ENCODE measurements at regions not wholly inside any gene's neighbourhood (a gene's known extent, or its start where the extent isn't known, plus 50 kb on each side); places are given as distances from the start of the nearest gene placed in this dataset.

DNA sequence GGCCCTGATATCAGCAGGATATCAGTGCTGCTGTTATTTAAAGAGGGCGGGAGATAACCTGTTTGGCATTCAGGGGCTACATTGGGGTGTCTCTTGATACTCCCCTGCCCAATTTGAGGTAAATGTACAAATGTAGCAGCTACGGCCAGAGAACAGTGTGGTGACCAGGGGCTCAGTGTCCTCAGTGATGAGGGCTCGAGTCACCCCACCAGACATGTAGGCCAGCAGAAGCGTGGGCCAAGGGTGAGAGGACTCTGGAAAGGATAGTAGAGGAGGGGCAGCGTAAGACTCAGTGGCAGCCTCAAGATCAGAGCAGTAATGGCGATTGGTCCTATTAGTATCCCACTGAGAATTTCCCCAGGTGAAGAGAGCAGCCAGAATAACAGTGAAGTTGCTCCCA is 108.4 kb downstream of the XCL2 start:
- DNase-seq (ENCODE audit: low read depth): no peak
- TF ChIP-seq, protein P1, sequence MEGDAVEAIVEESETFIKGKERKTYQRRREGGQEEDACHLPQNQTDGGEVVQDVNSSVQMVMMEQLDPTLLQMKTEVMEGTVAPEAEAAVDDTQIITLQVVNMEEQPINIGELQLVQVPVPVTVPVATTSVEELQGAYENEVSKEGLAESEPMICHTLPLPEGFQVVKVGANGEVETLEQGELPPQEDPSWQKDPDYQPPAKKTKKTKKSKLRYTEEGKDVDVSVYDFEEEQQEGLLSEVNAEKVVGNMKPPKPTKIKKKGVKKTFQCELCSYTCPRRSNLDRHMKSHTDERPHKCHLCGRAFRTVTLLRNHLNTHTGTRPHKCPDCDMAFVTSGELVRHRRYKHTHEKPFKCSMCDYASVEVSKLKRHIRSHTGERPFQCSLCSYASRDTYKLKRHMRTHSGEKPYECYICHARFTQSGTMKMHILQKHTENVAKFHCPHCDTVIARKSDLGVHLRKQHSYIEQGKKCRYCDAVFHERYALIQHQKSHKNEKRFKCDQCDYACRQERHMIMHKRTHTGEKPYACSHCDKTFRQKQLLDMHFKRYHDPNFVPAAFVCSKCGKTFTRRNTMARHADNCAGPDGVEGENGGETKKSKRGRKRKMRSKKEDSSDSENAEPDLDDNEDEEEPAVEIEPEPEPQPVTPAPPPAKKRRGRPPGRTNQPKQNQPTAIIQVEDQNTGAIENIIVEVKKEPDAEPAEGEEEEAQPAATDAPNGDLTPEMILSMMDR (IDR thresholded peaks at IDR 0.05; ENCODE audit: insufficient read depth, low read length, poor library complexity, severe bottlenecking): no peak
- no peaks in the 10 kb centered on the region for H3K27me3 ChIP-seq (ENCODE audit: control insufficient read depth, insufficient read depth, low read length)
- H3K4me3 ChIP-seq (ENCODE audit: low read depth, low read length): no peak overlapping the region
- no peaks in the 10 kb centered on the region for H3K36me3 ChIP-seq (ENCODE audit: control insufficient read depth, insufficient read depth, low read length)

DNA sequence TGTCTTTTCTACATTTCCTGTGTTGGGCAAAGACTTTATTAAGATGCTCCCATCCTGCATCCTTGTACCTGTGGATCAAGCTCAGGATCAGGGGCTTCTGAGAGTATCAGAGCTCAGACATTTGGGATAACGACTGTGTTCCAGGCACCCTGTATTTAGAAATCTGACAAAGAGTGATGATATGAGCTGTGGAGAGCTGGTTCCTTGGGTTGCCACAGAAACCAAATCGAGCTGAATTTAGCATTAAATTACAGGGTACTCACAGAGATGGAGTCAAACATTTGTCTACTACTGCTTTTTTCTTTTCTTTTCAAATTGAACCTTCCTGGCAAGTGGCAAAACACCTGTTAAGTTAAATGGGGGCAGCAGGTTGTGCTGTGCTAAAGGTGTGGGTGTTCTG is 110.6 kb downstream of the XCL2 start:
- no peak overlapping the region for H3K4me3 ChIP-seq (ENCODE audit: low read depth, low read length)
- H3K27me3 ChIP-seq (ENCODE audit: control insufficient read depth, insufficient read depth, low read length): no peaks in the 10 kb centered on the region
- H3K36me3 ChIP-seq (ENCODE audit: control insufficient read depth, insufficient read depth, low read length): no peaks in the 10 kb centered on the region
- TF ChIP-seq, protein P1 (IDR thresholded peaks at IDR 0.05; ENCODE audit: insufficient read depth, low read length, poor library complexity, severe bottlenecking): no peak
- no peak for DNase-seq (ENCODE audit: low read depth)

DNA sequence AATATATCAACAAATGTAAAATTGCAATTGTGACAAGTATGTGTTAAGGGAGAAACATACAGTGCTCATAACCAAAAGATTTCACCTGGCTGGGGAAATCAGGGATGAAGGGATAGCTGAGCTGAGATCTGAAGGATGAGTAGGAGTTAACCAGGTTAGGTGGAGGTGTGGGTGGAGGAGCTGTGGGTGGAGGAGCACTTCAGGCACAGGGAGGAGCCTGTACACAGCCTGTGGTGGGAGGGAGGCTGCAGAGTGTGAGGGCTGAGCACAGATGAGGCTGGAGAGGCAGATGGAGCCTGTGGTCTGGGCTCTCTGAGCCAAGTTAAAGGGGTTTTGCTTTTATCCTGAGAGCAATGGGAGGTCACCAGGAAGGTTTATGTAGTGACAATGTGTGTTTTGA is 111.9 kb downstream of the XCL2 start:
- TF ChIP-seq, protein P1 (IDR thresholded peaks at IDR 0.05; ENCODE audit: insufficient read depth, low read length, poor library complexity, severe bottlenecking): no peak
- Histone ChIP-seq H3K36me3 (ENCODE audit: control insufficient read depth, insufficient read depth, low read length) (no peaks in the 10 kb centered on the region), H3K27me3 (ENCODE audit: control insufficient read depth, insufficient read depth, low read length) (no peaks in the 10 kb centered on the region), H3K4me3 (ENCODE audit: low read depth, low read length) (no peak overlapping the region)
- no peak for DNase-seq (ENCODE audit: low read depth)

DNA sequence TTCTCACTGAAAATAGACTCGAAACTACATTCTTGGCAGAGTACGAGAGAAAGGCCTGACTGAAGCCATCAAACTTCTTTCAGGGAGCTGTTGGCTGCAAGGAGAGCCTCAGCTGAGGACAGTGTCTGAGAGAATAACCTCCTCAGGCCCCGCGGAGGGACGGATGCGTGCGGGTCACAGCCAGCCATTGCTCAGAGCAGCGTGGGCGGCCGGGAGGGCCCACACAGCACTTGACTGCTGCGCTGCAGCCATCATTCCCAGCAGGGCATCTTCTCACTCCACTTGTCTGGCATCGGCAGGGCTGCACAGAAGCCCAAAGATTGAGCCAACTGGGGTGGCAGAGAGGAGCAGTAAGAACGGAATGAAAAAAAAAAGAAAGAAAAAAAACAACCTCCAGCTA is 113.5 kb downstream of the XCL2 start:
- TF ChIP-seq, protein P1 (IDR thresholded peaks at IDR 0.05; ENCODE audit: insufficient read depth, low read length, poor library complexity, severe bottlenecking): no peak

DNA sequence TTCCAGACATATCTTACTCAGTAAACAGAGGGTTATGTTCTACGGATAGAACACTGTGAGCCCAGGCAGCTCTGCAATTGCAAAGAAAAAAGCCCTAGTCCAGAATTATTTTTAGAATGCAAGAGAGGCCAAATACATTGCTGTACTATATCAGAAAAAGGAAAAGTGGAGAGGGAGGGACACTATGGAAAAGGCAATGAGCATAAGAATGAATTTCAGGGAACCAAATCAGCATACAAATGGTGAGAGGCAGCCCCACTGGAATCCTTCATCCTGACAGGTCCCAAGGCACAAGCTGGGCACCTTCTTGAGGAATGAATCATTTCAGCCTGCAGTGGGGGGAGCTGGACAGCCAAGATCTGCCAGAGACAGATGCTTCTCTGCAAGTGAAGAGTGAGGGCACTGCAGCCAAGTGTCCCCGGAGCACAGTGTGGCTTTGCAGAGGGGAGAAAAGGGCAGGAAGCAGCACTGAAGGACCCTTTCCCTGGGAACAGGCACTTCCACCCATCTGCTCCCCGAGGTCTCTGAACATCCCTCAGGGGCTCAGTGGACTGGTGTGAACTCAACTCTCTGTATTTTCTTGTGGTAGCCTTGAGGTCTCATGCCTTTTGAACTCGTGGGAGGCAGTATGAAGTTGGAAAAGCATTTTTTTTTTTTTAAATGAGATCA is 115.6 kb downstream of the XCL2 start:
- no peak overlapping the region for H3K4me3 ChIP-seq (ENCODE audit: low read depth, low read length)
- no peaks in the 10 kb centered on the region for H3K27me3 ChIP-seq (ENCODE audit: control insufficient read depth, insufficient read depth, low read length)
- no peaks in the 10 kb centered on the region for H3K36me3 ChIP-seq (ENCODE audit: control insufficient read depth, insufficient read depth, low read length)
- DNase-seq (ENCODE audit: low read depth): no peak
- TF ChIP-seq, protein P1 (IDR thresholded peaks at IDR 0.05; ENCODE audit: insufficient read depth, low read length, poor library complexity, severe bottlenecking): no peak

More for the DNA sequence above, 113.5 kb downstream of the XCL2 start:
- DNase-seq (ENCODE audit: low read depth): no peak
- H3K36me3 ChIP-seq (ENCODE audit: control insufficient read depth, insufficient read depth, low read length): no peaks in the 10 kb centered on the region
- H3K27me3 ChIP-seq (ENCODE audit: control insufficient read depth, insufficient read depth, low read length): no peaks in the 10 kb centered on the region
- no peak overlapping the region for H3K4me3 ChIP-seq (ENCODE audit: low read depth, low read length)

DNA sequence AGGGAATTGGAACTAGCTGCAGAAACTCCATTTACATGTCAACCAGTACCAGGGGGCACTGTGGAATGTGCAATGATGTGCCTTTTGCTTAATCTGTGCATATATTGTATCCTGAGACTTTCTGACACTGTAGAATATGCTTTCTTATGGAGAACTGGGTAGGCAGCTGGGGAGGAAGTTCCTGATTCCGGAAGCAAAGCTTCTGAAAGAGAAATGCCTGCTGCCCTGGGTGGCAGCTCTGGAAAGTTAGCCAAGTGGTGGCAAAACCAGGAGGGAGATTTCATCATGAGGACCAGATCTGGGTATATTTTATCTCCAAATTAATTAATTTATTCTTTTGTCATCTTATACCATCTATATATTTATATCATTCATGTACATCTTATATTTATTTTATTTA is 116.7 kb downstream of the XCL2 start:
- Histone ChIP-seq H3K27me3 (ENCODE audit: control insufficient read depth, insufficient read depth, low read length) (no peaks in the 10 kb centered on the region), H3K4me3 (ENCODE audit: low read depth, low read length) (no peak overlapping the region), H3K36me3 (ENCODE audit: control insufficient read depth, insufficient read depth, low read length) (no peaks in the 10 kb centered on the region)
- no peak for DNase-seq (ENCODE audit: low read depth)
- TF ChIP-seq, protein P1 (IDR thresholded peaks at IDR 0.05; ENCODE audit: insufficient read depth, low read length, poor library complexity, severe bottlenecking): no peak
